HepG2 (cell line): ENCODE measurements at regions not wholly inside any gene's neighbourhood (a gene's known extent, or its start where the extent isn't known, plus 50 kb on each side); places are given as distances from the start of the nearest gene placed in this dataset.

Experiments
- EHMT2 ChIP-seq: fragments of 200-600 bp; sonication (generic); IDR thresholded peaks from 2 replicates; pipeline ENCODE4 v1.7.0; 2017; ENCODE audit warnings: antibody characterized with exemption, low read depth, low read length, borderline replicate concordance
- HCFC1 ChIP-seq: fragments of 150-350 bp; IDR thresholded peaks from 2 replicates; pipeline ENCODE4 v1.6.1; 2014; ENCODE audit warnings: low read depth, low read length
- HMG20A ChIP-seq: IDR thresholded peaks from 2 replicates; pipeline ENCODE4 v1.6.1; 2016; ENCODE audit warnings: borderline replicate concordance
- IRX3 ChIP-seq: sonication (generic); formaldehyde crosslinking; IDR thresholded peaks from 2 replicates; pipeline ENCODE4 v1.8.1; 2023; ENCODE audit warnings: mild to moderate bottlenecking, low read depth, missing genetic modification reagents, borderline replicate concordance
- MEIS1 ChIP-seq: sonication (generic); formaldehyde crosslinking; IDR thresholded peaks from 2 replicates; pipeline ENCODE4 v1.9.0; 2021; ENCODE audit warnings: mild to moderate bottlenecking, missing genetic modification reagents, moderate library complexity, borderline replicate concordance
- ZFP62 ChIP-seq: sonication (generic); formaldehyde crosslinking; IDR thresholded peaks from 2 replicates; pipeline ENCODE4 v1.4.0; 2020; ENCODE audit warnings: missing genetic modification reagents
- ZNF3 ChIP-seq: IDR thresholded peaks from 2 replicates; pipeline ENCODE4 v1.7.0; 2017; ENCODE audit warnings: inconsistent platforms
- ZNF44 ChIP-seq: sonication (generic); formaldehyde crosslinking; IDR thresholded peaks from 2 replicates; pipeline ENCODE4 v1.5.1; 2020; ENCODE audit warnings: mild to moderate bottlenecking, missing genetic modification reagents
- ZNF614 ChIP-seq: IDR thresholded peaks from 2 replicates; pipeline ENCODE4 v1.6.1; 2018; ENCODE audit warnings: missing biosample characterization, missing genetic modification reagents, inconsistent platforms, borderline replicate concordance
- ZNF616 ChIP-seq: sonication (generic); formaldehyde crosslinking; IDR thresholded peaks from 2 replicates; pipeline ENCODE4 v1.5.0; 2020; ENCODE audit warnings: low read depth, mild to moderate bottlenecking, missing genetic modification reagents
- ZNF678 ChIP-seq: sonication (generic); formaldehyde crosslinking; IDR thresholded peaks from 2 replicates; pipeline ENCODE4 v1.4.0; 2020; ENCODE audit warnings: mild to moderate bottlenecking, missing genetic modification reagents
- ZNF737 ChIP-seq: sonication (generic); formaldehyde crosslinking; IDR thresholded peaks from 2 replicates; pipeline ENCODE4 v1.5.0; 2020; ENCODE audit warnings: missing genetic modification reagents, mild to moderate bottlenecking, borderline replicate concordance
- ZNF766 ChIP-seq: sonication (generic); formaldehyde crosslinking; IDR thresholded peaks from 2 replicates; pipeline ENCODE4 v1.5.0; 2020; ENCODE audit warnings: missing genetic modification reagents, borderline replicate concordance
- ZNF772 ChIP-seq: sonication (generic); formaldehyde crosslinking; IDR thresholded peaks from 2 replicates; pipeline ENCODE4 v1.5.0; 2020; ENCODE audit warnings: mild to moderate bottlenecking, missing genetic modification reagents
- TF ChIP-seq, protein P1 (sequence below): sonication (generic); formaldehyde crosslinking; IDR thresholded peaks from 2 replicates; pipeline ENCODE4 v1.4.0; 2020; ENCODE audit warnings: missing genetic modification reagents
- TF ChIP-seq, protein P2 (sequence below): sonication (generic); formaldehyde crosslinking; IDR thresholded peaks from 2 replicates; pipeline ENCODE4 v1.4.0; 2020; ENCODE audit warnings: mild to moderate bottlenecking, low read depth, missing genetic modification reagents
- TF ChIP-seq, protein P3 (sequence below): IDR thresholded peaks from 2 replicates; pipeline ENCODE4 v1.6.1; 2016; ENCODE audit warnings: mild to moderate bottlenecking
- TF ChIP-seq, protein P4 (sequence below): IDR thresholded peaks from 2 replicates; pipeline ENCODE4 v1.6.1; 2016; ENCODE audit warnings: missing biosample characterization, missing genetic modification reagents, low read depth
- TF ChIP-seq, protein P5 (sequence below): sonication (generic); formaldehyde crosslinking; IDR thresholded peaks from 2 replicates; pipeline ENCODE4 v1.5.1; 2020; ENCODE audit warnings: missing genetic modification reagents, mild to moderate bottlenecking, borderline replicate concordance

DNA sequence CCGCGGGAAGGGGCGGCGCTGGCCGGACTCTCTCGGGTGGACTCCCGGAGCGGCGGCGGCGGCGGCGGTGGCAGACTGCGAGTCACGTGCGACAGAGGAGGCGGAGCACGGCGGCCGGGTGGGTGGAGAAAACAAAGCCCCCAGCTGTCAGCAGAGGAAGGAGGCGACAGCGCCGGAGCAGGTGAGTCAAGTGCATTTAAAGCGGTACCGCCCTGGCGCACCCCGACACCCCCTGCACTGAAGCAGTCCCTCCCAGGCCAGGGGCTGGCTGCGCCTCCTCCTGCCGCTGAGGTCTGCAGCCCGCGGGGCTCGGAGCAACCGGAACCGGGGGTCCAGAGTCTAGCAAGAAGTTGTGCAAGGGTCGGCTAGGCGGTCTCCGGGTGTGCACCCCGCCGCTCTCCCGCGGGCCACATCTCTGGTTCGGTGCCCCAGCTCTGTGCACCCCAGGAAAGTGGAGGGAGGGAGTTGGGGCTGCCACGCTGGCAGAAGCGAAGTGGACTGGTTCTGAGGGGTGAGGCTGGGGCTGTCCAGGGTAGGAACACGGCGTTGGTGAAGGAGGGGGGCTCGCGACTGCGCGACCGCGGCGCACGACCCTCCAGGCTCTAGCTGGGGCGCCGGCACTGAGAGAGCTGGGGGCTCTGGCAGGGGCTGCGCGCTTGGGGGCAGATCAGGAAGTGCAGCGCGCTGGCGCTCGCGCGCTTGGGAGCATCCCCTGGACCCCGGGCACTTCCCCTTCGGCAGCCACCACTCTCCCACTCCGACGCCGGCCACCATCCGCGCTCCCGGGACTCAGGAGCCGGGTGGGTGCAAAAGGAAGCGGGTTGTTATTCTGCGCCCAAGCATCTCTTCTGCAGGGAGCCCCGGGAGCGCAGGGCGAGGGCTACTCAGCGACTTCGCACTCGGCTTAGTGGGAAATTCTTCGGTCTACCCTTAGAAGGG, 64.0 kb upstream of the MAPRE2 start (continued):
- TF ChIP-seq, protein P1, sequence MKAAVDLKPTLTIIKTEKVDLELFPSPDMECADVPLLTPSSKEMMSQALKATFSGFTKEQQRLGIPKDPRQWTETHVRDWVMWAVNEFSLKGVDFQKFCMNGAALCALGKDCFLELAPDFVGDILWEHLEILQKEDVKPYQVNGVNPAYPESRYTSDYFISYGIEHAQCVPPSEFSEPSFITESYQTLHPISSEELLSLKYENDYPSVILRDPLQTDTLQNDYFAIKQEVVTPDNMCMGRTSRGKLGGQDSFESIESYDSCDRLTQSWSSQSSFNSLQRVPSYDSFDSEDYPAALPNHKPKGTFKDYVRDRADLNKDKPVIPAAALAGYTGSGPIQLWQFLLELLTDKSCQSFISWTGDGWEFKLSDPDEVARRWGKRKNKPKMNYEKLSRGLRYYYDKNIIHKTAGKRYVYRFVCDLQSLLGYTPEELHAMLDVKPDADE, result peak; percentile 14; the same call in 1 of the 2 replicates
- no peak for TF ChIP-seq ZNF678 (CRISPR knock-in tag)
- TF ChIP-seq, protein P2, sequence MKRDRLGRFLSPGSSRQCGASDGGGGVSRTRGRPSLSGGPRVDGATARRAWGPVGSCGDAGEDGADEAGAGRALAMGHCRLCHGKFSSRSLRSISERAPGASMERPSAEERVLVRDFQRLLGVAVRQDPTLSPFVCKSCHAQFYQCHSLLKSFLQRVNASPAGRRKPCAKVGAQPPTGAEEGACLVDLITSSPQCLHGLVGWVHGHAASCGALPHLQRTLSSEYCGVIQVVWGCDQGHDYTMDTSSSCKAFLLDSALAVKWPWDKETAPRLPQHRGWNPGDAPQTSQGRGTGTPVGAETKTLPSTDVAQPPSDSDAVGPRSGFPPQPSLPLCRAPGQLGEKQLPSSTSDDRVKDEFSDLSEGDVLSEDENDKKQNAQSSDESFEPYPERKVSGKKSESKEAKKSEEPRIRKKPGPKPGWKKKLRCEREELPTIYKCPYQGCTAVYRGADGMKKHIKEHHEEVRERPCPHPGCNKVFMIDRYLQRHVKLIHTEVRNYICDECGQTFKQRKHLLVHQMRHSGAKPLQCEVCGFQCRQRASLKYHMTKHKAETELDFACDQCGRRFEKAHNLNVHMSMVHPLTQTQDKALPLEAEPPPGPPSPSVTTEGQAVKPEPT (CRISPR knock-in tag), result no peak; the same call in 1 of the 2 replicates
- TF ChIP-seq, protein P3, sequence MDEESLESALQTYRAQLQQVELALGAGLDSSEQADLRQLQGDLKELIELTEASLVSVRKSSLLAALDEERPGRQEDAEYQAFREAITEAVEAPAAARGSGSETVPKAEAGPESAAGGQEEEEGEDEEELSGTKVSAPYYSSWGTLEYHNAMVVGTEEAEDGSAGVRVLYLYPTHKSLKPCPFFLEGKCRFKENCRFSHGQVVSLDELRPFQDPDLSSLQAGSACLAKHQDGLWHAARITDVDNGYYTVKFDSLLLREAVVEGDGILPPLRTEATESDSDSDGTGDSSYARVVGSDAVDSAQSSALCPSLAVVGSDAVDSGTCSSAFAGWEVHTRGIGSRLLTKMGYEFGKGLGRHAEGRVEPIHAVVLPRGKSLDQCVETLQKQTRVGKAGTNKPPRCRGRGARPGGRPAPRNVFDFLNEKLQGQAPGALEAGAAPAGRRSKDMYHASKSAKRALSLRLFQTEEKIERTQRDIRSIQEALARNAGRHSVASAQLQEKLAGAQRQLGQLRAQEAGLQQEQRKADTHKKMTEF, result peak; percentile 81
- no peak for TF ChIP-seq ZFP62 (CRISPR knock-in tag)
- no peak; the same call in 1 of the 2 replicates for TF ChIP-seq ZNF614 (CRISPR knock-in tag)
- TF ChIP-seq ZNF737, result 0 out of 2 replicates have a peak, but pooled peaks have one; percentile 64
- TF ChIP-seq MEIS1 (CRISPR knock-in tag), result peak; percentile 74; the same call in 1 of the 2 replicates
- TF ChIP-seq IRX3, result no peak
- TF ChIP-seq HCFC1, result no peak
- TF ChIP-seq, protein P4, sequence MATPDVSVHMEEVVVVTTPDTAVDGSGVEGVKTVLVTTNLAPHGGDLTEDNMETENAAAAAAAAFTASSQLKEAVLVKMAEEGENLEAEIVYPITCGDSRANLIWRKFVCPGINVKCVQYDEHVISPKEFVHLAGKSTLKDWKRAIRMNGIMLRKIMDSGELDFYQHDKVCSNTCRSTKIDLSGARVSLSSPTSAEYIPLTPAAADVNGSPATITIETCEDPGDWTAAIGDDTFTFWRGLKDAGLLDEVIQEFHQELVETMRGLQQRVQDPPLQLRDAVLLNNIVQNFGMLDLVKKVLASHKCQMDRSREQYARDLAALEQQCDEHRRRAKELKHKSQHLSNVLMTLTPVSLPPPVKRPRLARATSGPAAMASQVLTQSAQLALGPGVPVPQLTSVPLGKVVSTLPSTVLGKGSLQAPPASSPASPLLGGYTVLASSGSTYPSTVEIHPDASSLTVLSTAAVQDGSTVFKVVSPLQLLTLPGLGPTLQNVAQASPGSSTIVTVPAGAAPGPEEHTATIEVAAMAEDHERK (CRISPR knock-in tag), result no peak
- TF ChIP-seq ZNF3 (CRISPR knock-in tag), result no peak
- 0 out of 2 replicates have a peak, but pooled peaks have one; percentile 13 for TF ChIP-seq ZNF772 (CRISPR knock-in tag)
- no peak for TF ChIP-seq ZNF766
- TF ChIP-seq ZNF616 (CRISPR knock-in tag), result peak; percentile 21; the same call in 1 of the 2 replicates
- TF ChIP-seq, protein P5, sequence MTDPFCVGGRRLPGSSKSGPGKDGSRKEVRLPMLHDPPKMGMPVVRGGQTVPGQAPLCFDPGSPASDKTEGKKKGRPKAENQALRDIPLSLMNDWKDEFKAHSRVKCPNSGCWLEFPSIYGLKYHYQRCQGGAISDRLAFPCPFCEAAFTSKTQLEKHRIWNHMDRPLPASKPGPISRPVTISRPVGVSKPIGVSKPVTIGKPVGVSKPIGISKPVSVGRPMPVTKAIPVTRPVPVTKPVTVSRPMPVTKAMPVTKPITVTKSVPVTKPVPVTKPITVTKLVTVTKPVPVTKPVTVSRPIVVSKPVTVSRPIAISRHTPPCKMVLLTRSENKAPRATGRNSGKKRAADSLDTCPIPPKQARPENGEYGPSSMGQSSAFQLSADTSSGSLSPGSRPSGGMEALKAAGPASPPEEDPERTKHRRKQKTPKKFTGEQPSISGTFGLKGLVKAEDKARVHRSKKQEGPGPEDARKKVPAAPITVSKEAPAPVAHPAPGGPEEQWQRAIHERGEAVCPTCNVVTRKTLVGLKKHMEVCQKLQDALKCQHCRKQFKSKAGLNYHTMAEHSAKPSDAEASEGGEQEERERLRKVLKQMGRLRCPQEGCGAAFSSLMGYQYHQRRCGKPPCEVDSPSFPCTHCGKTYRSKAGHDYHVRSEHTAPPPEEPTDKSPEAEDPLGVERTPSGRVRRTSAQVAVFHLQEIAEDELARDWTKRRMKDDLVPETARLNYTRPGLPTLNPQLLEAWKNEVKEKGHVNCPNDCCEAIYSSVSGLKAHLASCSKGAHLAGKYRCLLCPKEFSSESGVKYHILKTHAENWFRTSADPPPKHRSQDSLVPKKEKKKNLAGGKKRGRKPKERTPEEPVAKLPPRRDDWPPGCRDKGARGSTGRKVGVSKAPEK (CRISPR knock-in tag), result no peak
- TF ChIP-seq ZNF44 (CRISPR knock-in tag), result no peak
- no peak for TF ChIP-seq EHMT2
- no peak for TF ChIP-seq HMG20A (CRISPR knock-in tag)
